CMK (cell line): ENCODE measurements at regions not wholly inside any gene's neighbourhood (a gene's known extent, or its start where the extent isn't known, plus 50 kb on each side); places are given as distances from the start of the nearest gene placed in this dataset.
A peak's percentile ranks its signal among the peaks of the same experiment; 100 is the strongest.
"Not testable (repeated sequence)": the region's sequence is repeated elsewhere in the genome, so short reads cannot be mapped to it uniquely, and the experiment has no call there.

ENCODE experiments used
- DNase-seq: peaks from one replicate; pipeline ENCODE4 v3.0.0-alpha.2; 2010; ENCODE audit warnings: low read depth

- DNase-seq, result no peak
Observed at GRCh38 chr3:110473405-110473804, 598.2 kb upstream of the NECTIN3 start.

- no peak for DNase-seq
Observed at GRCh38 chr3:110474397-110474796, 597.2 kb upstream of the NECTIN3 start.

GRCh38 chr3:110478377-110479054 is 593.1 kb upstream of the NECTIN3 start:
- DNase-seq, result no peak

- no peak for DNase-seq
Observed at GRCh38 chr3:110479731-110480130, 591.9 kb upstream of the NECTIN3 start.

DNA sequence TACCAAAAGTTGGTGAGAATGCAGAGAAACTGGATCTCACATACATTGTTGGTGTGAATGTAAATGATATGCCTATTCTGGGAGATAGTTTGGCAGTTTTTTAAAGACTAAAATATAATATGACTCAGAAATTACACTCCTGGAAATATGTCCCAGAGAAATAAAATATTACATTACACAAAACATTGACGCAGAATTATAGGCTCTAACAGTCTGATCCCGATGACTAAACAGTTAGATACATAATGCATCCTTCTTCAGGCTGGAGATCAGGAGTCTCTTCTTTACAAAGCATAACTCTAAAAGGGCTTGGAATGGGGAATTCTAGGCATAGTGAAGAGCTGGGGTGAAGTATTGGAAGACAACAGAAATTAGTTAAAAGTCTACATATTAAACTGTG is 586.2 kb upstream of the NECTIN3 start:
- DNase-seq, result no peak

GRCh38 chr3:110487840-110488239 is 583.8 kb upstream of the NECTIN3 start:
- DNase-seq, result no peak

DNA sequence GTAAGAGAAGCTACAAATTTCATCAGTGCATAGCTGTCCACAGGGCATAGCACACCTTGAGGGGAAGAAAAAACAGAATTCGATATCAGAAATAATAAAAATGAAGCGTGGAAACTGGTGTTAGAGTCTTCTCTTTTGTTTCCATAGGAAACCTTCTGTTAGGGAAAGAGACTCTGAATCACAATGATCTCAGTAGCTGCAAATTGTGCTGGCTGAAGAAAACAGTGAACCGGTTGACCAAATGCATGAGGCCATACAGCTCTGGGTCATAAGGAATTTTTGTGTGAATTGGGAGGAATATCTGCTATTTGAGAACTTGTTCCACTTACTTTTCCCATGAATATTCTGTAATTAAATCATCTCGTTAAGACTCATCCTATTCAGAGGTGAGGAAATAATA is 580.2 kb upstream of the NECTIN3 start:
- no peak for DNase-seq

DNA sequence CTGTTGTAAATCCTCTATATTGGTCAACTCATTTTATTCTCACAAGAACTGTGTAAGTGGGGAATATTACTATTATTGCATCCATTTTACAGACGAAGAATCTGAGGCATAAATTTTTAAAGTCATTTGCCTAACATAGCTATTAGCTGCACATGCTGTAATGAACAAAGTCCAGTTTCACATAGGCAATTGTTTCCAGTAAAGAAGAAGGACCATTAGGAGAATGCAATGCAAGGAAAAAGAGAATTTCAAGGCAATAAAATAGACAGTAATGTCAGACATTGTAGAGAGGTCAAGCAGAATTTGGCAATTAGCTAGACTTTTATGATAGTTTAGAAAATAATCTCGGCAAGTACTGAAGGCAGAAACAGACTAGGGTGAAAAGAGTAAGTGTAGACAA is 578.7 kb upstream of the NECTIN3 start:
- DNase-seq, result no peak

DNA sequence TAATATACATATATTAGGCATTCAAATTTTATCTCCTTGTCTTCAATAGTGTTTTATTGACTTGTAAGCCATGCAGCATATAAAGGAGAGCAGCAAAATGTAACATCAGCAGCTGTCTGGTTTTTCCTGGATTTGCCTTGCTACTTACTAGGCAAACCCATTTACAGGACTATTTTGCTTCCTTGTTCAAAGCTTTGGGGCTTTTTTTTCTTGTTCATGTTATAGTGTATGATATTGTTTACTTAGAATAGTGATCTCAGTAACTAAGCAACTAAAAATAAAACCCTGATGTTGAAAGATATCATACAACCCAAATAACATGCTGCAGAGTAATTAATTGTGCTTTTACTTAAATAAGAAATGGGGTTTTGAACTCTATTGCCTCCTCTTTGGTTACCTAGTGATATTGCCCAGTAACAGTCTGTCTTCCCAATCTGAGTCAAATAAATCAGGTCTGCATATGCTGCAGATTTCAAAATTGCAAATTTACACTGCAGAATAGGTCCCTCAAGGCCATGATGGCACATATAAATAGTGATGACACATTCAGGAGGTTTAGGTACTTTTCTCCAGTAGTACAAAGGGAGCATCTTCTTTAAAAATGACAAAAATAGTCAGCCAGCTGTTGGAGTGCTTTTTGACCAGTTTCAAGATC is 578.1 kb upstream of the NECTIN3 start:
- no peak for DNase-seq

- DNase-seq, result no peak
Observed at GRCh38 chr3:110494093-110494490, 577.5 kb upstream of the NECTIN3 start.

- DNase-seq, result no peak
Observed at GRCh38 chr3:110494728-110495127, 576.9 kb upstream of the NECTIN3 start.

GRCh38 chr3:110495201-110495927 is 576.3 kb upstream of the NECTIN3 start:
- no peak for DNase-seq

- no peak for DNase-seq
Observed at GRCh38 chr3:110504401-110504800, 567.2 kb upstream of the NECTIN3 start.

- peak; percentile 84 for DNase-seq
Observed at GRCh38 chr3:110504901-110505300, 566.7 kb upstream of the NECTIN3 start.

- DNase-seq, result no peak
Observed at GRCh38 chr3:110506890-110507289, 564.7 kb upstream of the NECTIN3 start.

GRCh38 chr3:110507570-110507969 is 564.0 kb upstream of the NECTIN3 start:
- DNase-seq, result not testable (repeated sequence)

- no peak for DNase-seq
Observed at GRCh38 chr3:110512961-110513360, 558.7 kb upstream of the NECTIN3 start.

DNA sequence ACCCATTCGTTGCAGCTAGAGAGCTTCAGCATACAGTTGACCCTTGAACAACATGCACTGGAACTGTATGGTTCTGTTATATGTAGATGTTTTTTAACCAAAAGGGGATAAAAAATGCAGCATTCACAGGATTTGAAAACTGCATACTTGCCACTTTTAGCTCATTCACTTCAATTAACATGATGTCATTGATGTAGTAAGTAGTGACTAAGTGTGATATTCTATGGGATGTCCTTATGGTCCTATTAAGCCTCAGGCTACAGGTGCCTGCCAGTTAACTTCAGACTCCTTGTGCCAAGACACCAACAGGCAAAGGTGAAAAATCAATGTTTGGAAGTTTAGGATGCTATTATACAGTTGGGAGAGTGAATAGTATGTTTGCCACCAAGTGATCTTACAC is 553.6 kb upstream of the NECTIN3 start:
- no peak for DNase-seq

GRCh38 chr3:110519071-110519470 is 552.5 kb upstream of the NECTIN3 start:
- DNase-seq, result no peak

GRCh38 chr3:110521019-110521418 is 550.6 kb upstream of the NECTIN3 start:
- DNase-seq, result peak; percentile 25

- DNase-seq, result not testable (repeated sequence)
Observed at GRCh38 chr3:110525558-110526064, 546.0 kb upstream of the NECTIN3 start.

- DNase-seq, result no peak
Observed at GRCh38 chr3:110526777-110527727, 544.6 kb upstream of the NECTIN3 start.
